GM12865 (cell line): ENCODE measurements at regions not wholly inside any gene's neighbourhood (a gene's known extent, or its start where the extent isn't known, plus 50 kb on each side); places are given as distances from the start of the nearest gene placed in this dataset.

ENCODE experiments used
- DNase-seq: peaks from one replicate; pipeline ENCODE4 v3.0.0; 2010; ENCODE audit warnings: low read depth
- H3K4me3 ChIP-seq: 2 replicates; pipeline ENCODE4 v1.5.1; 2011; ENCODE audit warnings: mild to moderate bottlenecking, low read depth, low read length, control low read depth
- CTCF ChIP-seq: IDR thresholded peaks from 2 replicates; pipeline ENCODE4 v1.5.1; 2011; ENCODE audit warnings: low read length, control low read depth, low read depth, inconsistent platforms; ENCODE audit not compliant: insufficient read depth; ENCODE audit errors: missing control alignments

- DNase-seq: no peak
- H3K4me3 ChIP-seq: no peak overlapping the region
- no peak for TF ChIP-seq CTCF
Measured at GRCh38 chr18:41324934-41325333, 630.1 kb upstream of the PIK3C3 start.

DNA sequence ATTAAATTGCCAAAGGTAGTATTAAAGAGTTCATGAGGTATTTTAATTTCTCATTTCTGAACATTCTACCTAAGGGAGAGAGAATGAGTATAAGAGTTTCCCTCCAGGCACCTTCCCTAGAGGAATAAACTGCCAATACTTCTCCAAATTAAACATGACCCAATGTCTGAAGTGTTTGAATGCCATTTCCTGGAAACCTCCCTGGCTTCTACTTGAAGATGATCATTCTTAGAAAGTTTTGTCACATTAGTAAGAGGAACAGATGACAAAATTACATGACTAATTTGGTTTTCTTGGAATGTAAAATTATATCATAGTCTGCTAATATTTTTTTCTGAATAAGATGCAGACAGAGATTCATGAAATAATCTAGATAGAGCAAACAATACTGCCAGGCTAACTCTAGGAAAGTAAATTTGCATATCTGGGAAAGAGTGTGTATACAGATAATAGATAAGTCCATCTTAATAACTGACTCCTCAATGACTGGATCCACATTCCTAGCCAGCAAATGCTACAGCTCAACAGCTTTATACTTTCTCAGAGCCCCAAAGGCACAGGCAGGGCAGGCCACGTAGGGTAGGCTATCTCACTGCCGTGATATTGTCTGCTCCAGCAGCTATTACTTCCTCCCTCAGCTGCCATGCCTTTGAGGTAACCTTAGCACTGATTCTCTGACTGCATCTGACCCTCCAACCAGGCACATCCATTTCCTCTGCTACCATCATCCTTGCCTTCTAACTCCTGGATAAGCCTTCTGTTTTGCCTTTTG, 630.8 kb upstream of the PIK3C3 start:
- no peak for TF ChIP-seq CTCF
- H3K4me3 ChIP-seq: no peak overlapping the region

GRCh38 chr18:41323044-41323443, 632.0 kb upstream of the PIK3C3 start:
- no peak for TF ChIP-seq CTCF
- H3K4me3 ChIP-seq: no peak overlapping the region
- DNase-seq: no peak

More for the DNA sequence above, 630.8 kb upstream of the PIK3C3 start:
- no peak for DNase-seq

GRCh38 chr18:41320100-41320499, 634.9 kb upstream of the PIK3C3 start:
- H3K4me3 ChIP-seq: no peak overlapping the region
- no peak for TF ChIP-seq CTCF
- no peak for DNase-seq

DNA sequence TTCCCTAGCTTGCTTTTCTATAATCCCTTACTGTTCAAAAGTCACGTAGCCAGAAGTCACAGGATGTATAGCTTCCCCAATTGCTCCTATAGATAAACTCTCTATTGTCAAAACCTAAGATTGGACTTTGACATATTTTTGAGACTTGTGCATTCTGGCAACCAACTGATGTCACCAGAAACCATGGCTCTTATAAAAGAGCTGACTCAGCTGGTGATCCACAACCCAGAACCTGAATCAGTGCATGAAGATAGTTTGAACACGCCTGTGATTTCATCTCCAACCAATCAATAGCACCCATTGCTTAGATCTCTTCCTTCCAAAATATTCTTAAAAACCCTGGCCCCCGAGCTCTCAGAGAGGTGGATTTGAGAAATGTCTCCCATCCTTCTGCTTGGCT, 639.9 kb upstream of the PIK3C3 start:
- TF ChIP-seq CTCF: no peak
- H3K4me3 ChIP-seq: no peak overlapping the region
- no peak for DNase-seq

DNA sequence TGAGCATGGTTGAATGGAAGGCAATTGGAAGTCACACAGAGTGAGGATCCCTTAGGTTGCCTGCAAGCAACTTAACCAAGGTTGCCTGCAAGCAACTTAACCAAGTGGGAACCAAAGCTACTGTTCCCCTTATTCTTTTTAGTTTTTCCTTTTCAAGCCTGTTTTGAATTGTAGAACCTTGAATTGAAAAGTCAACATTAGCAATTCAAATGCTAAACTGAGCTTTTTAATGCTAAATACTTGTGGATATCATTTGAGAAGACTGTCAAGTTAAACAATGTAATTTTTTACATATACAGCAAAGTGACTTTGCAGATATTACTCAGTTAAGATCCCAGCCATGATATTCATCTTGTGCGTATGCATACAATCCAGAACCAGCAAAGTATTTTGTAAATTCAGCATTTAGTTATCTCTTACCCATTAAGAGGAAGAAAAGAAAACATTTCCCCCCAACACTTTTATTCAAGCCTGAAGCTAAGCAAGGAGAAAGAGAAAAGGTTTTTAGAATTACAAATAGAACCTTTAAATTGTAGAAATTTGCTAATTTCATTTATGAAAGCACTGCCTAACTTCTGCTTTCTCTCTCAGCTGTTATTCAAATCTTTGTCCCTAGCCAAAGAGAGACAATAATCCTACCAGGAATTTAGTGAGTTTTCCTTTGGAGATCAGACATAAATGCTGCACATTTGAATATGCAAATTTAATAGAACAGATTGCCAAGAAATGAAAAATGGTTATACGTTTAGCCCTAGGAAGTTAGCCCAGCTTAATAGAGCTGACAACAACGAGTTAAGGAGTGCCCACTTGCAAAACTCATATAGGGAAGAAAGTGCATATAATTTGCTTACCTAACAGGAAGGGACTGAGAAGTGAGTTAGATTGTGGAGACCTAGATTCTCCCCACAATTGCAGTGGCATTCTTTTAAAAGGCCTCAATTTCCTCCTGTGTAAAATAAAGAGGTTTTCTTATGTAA, 643.2 kb upstream of the PIK3C3 start:
- no peak for TF ChIP-seq CTCF
- DNase-seq: no peak
- no peak overlapping the region for H3K4me3 ChIP-seq
